ENCODE measurements at regions not wholly inside any gene's neighbourhood (a gene's known extent, or its start where the extent isn't known, plus 50 kb on each side); places are given as distances from the start of the nearest gene placed in this dataset.

DNA sequence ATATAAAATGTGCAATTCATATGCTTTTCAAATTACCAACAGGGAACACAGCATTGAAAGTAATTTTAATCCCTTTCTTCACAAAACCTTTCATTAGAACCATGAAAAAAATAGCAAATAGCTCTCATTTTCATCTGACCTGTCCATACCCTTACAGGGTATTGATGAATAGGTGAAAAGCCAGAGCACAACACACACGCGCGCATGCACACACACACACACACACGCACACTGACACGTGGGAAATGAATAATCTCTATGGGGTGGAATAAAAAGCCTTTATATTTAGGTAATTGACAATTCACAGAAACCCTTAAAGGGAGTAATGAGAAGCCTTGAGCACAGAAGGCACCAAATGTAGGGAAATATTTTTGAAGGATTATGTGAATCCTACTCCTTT, 76.2 kb upstream of the POU2AF2 start:
- TF ChIP-seq, protein P1, sequence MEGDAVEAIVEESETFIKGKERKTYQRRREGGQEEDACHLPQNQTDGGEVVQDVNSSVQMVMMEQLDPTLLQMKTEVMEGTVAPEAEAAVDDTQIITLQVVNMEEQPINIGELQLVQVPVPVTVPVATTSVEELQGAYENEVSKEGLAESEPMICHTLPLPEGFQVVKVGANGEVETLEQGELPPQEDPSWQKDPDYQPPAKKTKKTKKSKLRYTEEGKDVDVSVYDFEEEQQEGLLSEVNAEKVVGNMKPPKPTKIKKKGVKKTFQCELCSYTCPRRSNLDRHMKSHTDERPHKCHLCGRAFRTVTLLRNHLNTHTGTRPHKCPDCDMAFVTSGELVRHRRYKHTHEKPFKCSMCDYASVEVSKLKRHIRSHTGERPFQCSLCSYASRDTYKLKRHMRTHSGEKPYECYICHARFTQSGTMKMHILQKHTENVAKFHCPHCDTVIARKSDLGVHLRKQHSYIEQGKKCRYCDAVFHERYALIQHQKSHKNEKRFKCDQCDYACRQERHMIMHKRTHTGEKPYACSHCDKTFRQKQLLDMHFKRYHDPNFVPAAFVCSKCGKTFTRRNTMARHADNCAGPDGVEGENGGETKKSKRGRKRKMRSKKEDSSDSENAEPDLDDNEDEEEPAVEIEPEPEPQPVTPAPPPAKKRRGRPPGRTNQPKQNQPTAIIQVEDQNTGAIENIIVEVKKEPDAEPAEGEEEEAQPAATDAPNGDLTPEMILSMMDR (IDR thresholded peaks at IDR 0.05; ENCODE audit: low read depth, low read length), result no peak
- no peak overlapping the region for H3K4me3 ChIP-seq (ENCODE audit: low read depth, low read length)

- no peak overlapping the region for H3K4me3 ChIP-seq (ENCODE audit: low read depth, low read length)
- TF ChIP-seq, protein P1 (IDR thresholded peaks at IDR 0.05; ENCODE audit: low read depth, low read length), result no peak
Measured at GRCh38 chr11:111168871-111169270, 76.7 kb upstream of the POU2AF2 start.

DNA sequence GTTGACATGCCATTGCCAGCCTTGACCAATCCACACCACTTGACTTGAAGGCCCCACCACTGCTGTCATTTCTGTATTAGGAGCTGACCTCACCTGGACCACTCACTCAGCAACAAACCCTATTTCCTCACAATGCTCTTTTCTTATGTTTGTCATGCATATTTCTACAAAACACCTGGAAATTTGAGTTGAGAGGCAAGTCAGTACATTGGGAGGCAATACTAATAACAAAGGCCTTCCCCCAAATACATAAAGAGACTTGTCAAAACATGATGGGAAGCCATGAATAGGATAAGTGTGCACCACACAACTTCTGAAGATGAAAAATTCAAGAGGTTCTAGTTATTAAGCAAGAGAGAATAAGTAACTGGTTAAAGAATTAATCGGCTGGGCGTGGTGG, 77.9 kb upstream of the POU2AF2 start:
- no peak overlapping the region for H3K4me3 ChIP-seq (ENCODE audit: low read depth, low read length)
- TF ChIP-seq, protein P1 (IDR thresholded peaks at IDR 0.05; ENCODE audit: low read depth, low read length), result no peak

DNA sequence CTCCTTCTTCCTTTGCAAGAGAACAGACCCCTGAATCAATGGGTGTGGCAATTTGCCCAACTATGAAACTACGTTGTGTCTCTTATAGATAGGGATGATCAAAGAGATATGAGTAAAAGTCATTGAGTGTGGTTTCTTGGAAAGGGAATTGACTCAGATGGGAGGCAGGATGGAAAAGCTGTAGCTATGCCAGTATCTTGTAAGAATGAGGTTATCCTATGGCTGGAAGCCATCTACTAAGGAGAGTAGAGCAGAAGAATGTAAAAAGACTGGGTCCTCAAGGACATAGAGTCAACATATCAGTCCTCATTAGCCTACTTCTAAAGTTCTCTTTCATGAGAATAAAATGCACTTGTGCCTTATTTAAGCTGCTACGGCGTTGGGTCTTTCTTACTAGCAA, 78.9 kb upstream of the POU2AF2 start:
- TF ChIP-seq, protein P1 (IDR thresholded peaks at IDR 0.05; ENCODE audit: low read depth, low read length), result no peak

DNA sequence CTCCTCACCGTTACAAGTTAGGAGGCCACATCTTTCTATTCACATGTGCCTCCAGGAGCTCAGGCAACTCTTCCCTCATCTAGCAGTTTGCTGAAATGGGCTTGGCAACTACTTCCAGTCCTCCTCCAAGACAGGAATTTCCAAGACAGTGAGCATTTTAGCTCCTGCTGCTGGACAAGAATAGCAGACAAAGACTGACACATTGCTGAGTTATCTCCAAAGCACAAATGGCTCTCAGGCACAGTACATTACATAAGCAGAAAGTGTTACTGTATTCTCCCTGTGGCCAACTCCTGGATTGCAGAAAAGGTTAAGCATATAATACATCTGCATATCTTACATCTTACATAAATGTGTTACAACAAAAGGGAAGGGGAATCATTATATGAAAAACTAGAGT, 83.2 kb upstream of the POU2AF2 start:
- TF ChIP-seq, protein P1 (IDR thresholded peaks at IDR 0.05; ENCODE audit: low read depth, low read length), result no peak
- no peak overlapping the region for H3K4me3 ChIP-seq (ENCODE audit: low read depth, low read length)

More for the DNA sequence above, 78.9 kb upstream of the POU2AF2 start:
- H3K4me3 ChIP-seq (ENCODE audit: low read depth, low read length), result no peak overlapping the region

DNA sequence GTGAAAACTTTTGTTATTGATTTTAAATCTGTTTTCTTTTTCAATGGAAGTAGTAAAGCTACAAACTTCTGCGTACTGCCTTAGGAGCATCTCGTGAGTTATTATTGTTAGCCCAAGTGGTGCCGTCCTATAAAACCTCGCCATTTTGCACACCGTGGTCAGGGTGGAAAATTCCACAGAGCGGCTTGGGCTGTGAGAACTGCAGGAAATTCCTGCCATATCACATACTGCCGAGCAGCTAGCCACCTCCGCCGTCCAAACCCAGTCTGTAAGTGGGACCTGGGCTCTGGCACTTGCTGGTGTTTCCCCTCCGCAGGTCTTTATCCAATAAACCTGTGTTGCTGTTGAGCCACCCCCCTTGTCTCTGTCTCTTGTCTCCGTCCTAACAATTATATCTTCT, 88.0 kb upstream of the POU2AF2 start:
- no peak overlapping the region for H3K4me3 ChIP-seq (ENCODE audit: low read depth, low read length)
- TF ChIP-seq, protein P1 (IDR thresholded peaks at IDR 0.05; ENCODE audit: low read depth, low read length), result no peak

GRCh38 chr11:111155021-111155420, 90.5 kb upstream of the POU2AF2 start:
- TF ChIP-seq, protein P1 (IDR thresholded peaks at IDR 0.05; ENCODE audit: low read depth, low read length), result no peak
- H3K4me3 ChIP-seq (ENCODE audit: low read depth, low read length), result no peak overlapping the region

Data from WI38 (cell line).